ENCODE measurements at regions not wholly inside any gene's neighbourhood (a gene's known extent, or its start where the extent isn't known, plus 50 kb on each side); places are given as distances from the start of the nearest gene placed in this dataset.

- Mint-ChIP-seq H3K4me3 (no peak overlapping the region), H3K36me3 (ENCODE audit: insufficient read depth) (no peaks in the 10 kb centered on the region), H3K27ac (ENCODE audit: low read depth) (no peak overlapping the region), H3K27me3 (no peaks in the 10 kb centered on the region), H3K9me3 (peaks cover 7% of the 10 kb centered on the region), H3K4me1 (no peaks in the 10 kb centered on the region)
- no peak for ATAC-seq (replicated peaks; ENCODE audit: extremely low read depth, poor library complexity, severe bottlenecking)
- no peak for DNase-seq (ENCODE audit: low spot score in 2 of 2)
Observed at GRCh38 chr4:59039046-59039445, 1928.9 kb upstream of the IGFBP7 start.

GRCh38 chr4:59044286-59044900 is 1934.2 kb upstream of the IGFBP7 start:
- no peak for ATAC-seq (replicated peaks; ENCODE audit: extremely low read depth, poor library complexity, severe bottlenecking)
- Mint-ChIP-seq H3K36me3 (ENCODE audit: insufficient read depth) (no peaks in the 10 kb centered on the region), H3K4me3 (no peak overlapping the region), H3K27me3 (no peaks in the 10 kb centered on the region), H3K9me3 (peaks cover 6% of the 10 kb centered on the region), H3K27ac (ENCODE audit: low read depth) (no peak overlapping the region), H3K4me1 (no peaks in the 10 kb centered on the region)
- no peak for DNase-seq (ENCODE audit: low spot score in 2 of 2)

GRCh38 chr4:59054086-59054485 is 1943.9 kb upstream of the IGFBP7 start:
- DNase-seq (ENCODE audit: low spot score in 2 of 2) = no peak
- Mint-ChIP-seq H3K27me3 (no peaks in the 10 kb centered on the region), H3K9me3 (peaks cover 14% of the 10 kb centered on the region), H3K36me3 (ENCODE audit: insufficient read depth) (no peaks in the 10 kb centered on the region), H3K4me3 (no peak overlapping the region), H3K4me1 (no peaks in the 10 kb centered on the region), H3K27ac (ENCODE audit: low read depth) (no peak overlapping the region)
- no peak for ATAC-seq (replicated peaks; ENCODE audit: extremely low read depth, poor library complexity, severe bottlenecking)

GRCh38 chr4:59057804-59058203 is 1947.6 kb upstream of the IGFBP7 start:
- Mint-ChIP-seq H3K27me3 (no peaks in the 10 kb centered on the region), H3K4me3 (no peak overlapping the region), H3K4me1 (no peaks in the 10 kb centered on the region), H3K27ac (ENCODE audit: low read depth) (no peak overlapping the region), H3K36me3 (ENCODE audit: insufficient read depth) (no peaks in the 10 kb centered on the region), H3K9me3 (peaks cover 18% of the 10 kb centered on the region)
- ATAC-seq (replicated peaks; ENCODE audit: extremely low read depth, poor library complexity, severe bottlenecking) (no peak), DNase-seq (ENCODE audit: low spot score in 2 of 2) (no peak)

- H3K4me1 Mint-ChIP-seq = no peaks in the 10 kb centered on the region
- no peaks in the 10 kb centered on the region for H3K36me3 Mint-ChIP-seq (ENCODE audit: insufficient read depth)
- H3K27me3 Mint-ChIP-seq = no peaks in the 10 kb centered on the region
- ATAC-seq (replicated peaks; ENCODE audit: extremely low read depth, poor library complexity, severe bottlenecking) (no peak), DNase-seq (ENCODE audit: low spot score in 2 of 2) (no peak)
- no peak overlapping the region for H3K27ac Mint-ChIP-seq (ENCODE audit: low read depth)
- H3K9me3 Mint-ChIP-seq = peaks cover 13% of the 10 kb centered on the region
- no peak overlapping the region for H3K4me3 Mint-ChIP-seq
Observed at GRCh38 chr4:59058543-59058942, 1948.4 kb upstream of the IGFBP7 start.

GRCh38 chr4:59060002-59060846 is 1950.0 kb upstream of the IGFBP7 start:
- no peaks in the 10 kb centered on the region for H3K36me3 Mint-ChIP-seq (ENCODE audit: insufficient read depth)
- ATAC-seq (replicated peaks; ENCODE audit: extremely low read depth, poor library complexity, severe bottlenecking) = no peak

GRCh38 chr4:59060895-59061294 is 1950.7 kb upstream of the IGFBP7 start:
- DNase-seq (ENCODE audit: low spot score in 2 of 2) = no peak
- Mint-ChIP-seq H3K36me3 (ENCODE audit: insufficient read depth) (no peaks in the 10 kb centered on the region), H3K9me3 (peaks cover 24% of the 10 kb centered on the region), H3K4me3 (no peak overlapping the region), H3K27me3 (no peaks in the 10 kb centered on the region), H3K4me1 (no peaks in the 10 kb centered on the region), H3K27ac (ENCODE audit: low read depth) (no peak overlapping the region)
- ATAC-seq (replicated peaks; ENCODE audit: extremely low read depth, poor library complexity, severe bottlenecking) = no peak

More at GRCh38 chr4:59060002-59060846, 1950.0 kb upstream of the IGFBP7 start:
- Mint-ChIP-seq H3K9me3 (peaks cover 24% of the 10 kb centered on the region), H3K4me3 (no peak overlapping the region), H3K27me3 (no peaks in the 10 kb centered on the region), H3K27ac (ENCODE audit: low read depth) (no peak overlapping the region), H3K4me1 (no peaks in the 10 kb centered on the region)
- DNase-seq (ENCODE audit: low spot score in 2 of 2) = no peak

- Mint-ChIP-seq H3K36me3 (ENCODE audit: insufficient read depth) (no peaks in the 10 kb centered on the region), H3K27me3 (no peaks in the 10 kb centered on the region), H3K9me3 (peaks cover 30% of the 10 kb centered on the region), H3K4me3 (no peak overlapping the region), H3K27ac (ENCODE audit: low read depth) (no peak overlapping the region), H3K4me1 (no peaks in the 10 kb centered on the region)
- ATAC-seq (replicated peaks; ENCODE audit: extremely low read depth, poor library complexity, severe bottlenecking) (no peak), DNase-seq (ENCODE audit: low spot score in 2 of 2) (no peak)
Observed at GRCh38 chr4:59063015-59063720, 1953.0 kb upstream of the IGFBP7 start.

GRCh38 chr4:59068722-59069418 is 1958.7 kb upstream of the IGFBP7 start:
- DNase-seq (ENCODE audit: low spot score in 2 of 2) (no peak), ATAC-seq (replicated peaks; ENCODE audit: extremely low read depth, poor library complexity, severe bottlenecking) (no peak)
- Mint-ChIP-seq H3K27me3 (no peaks in the 10 kb centered on the region), H3K27ac (ENCODE audit: low read depth) (no peak overlapping the region), H3K4me1 (no peaks in the 10 kb centered on the region), H3K4me3 (no peak overlapping the region), H3K9me3 (peaks cover 22% of the 10 kb centered on the region), H3K36me3 (ENCODE audit: insufficient read depth) (no peaks in the 10 kb centered on the region)

- Mint-ChIP-seq H3K4me1 (no peaks in the 10 kb centered on the region), H3K36me3 (ENCODE audit: insufficient read depth) (no peaks in the 10 kb centered on the region), H3K4me3 (no peak overlapping the region), H3K27ac (ENCODE audit: low read depth) (no peak overlapping the region), H3K9me3 (peaks cover 11% of the 10 kb centered on the region), H3K27me3 (no peaks in the 10 kb centered on the region)
- DNase-seq (ENCODE audit: low spot score in 2 of 2) (no peak), ATAC-seq (replicated peaks; ENCODE audit: extremely low read depth, poor library complexity, severe bottlenecking) (no peak)
Observed at GRCh38 chr4:59086410-59086809, 1976.2 kb upstream of the IGFBP7 start.

- no peak for ATAC-seq (replicated peaks; ENCODE audit: extremely low read depth, poor library complexity, severe bottlenecking)
- DNase-seq (ENCODE audit: low spot score in 2 of 2) = no peak
- no peaks in the 10 kb centered on the region for H3K36me3 Mint-ChIP-seq (ENCODE audit: insufficient read depth)
- H3K27me3 Mint-ChIP-seq = no peaks in the 10 kb centered on the region
- H3K4me3 Mint-ChIP-seq = no peak overlapping the region
- no peak overlapping the region for H3K27ac Mint-ChIP-seq (ENCODE audit: low read depth)
- peaks cover 13% of the 10 kb centered on the region for H3K9me3 Mint-ChIP-seq
- H3K4me1 Mint-ChIP-seq = no peaks in the 10 kb centered on the region
Observed at GRCh38 chr4:59091146-59092142, 1981.3 kb upstream of the IGFBP7 start.
